ENCODE measurements at regions not wholly inside any gene's neighbourhood (a gene's known extent, or its start where the extent isn't known, plus 50 kb on each side); places are given as distances from the start of the nearest gene placed in this dataset.

DNA sequence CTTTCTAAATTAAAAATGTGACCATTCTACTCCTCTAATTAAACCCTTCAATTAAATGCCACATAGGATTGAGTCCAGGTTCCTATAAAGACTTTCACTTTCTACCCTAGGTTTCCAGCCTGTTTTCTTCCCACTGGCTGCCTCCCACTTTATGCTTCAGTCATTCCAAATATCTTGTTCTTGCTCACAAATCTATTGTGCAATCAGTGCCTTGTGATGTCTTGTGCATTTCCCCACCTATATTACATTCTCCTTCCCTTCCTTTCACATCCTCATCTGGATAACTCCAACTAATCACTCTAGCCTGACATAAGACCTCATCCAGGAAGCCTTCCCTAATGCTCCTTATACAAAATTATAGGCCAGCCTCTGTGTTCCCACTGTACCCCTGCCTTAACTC, 281.7 kb upstream of the LRATD1 start:
- no peak overlapping the region for H3K4me3 ChIP-seq
- H3K9me3 ChIP-seq, result no peaks in the 10 kb centered on the region
- no peaks in the 10 kb centered on the region for H3K36me3 ChIP-seq
- no peaks in the 10 kb centered on the region for H3K4me1 ChIP-seq
- no peak overlapping the region for H3K27ac ChIP-seq
- H3K27me3 ChIP-seq, result no peaks in the 10 kb centered on the region
- DNase-seq (ENCODE audit: low spot score in 2 of 2), result no peak
- TF ChIP-seq, protein P1, sequence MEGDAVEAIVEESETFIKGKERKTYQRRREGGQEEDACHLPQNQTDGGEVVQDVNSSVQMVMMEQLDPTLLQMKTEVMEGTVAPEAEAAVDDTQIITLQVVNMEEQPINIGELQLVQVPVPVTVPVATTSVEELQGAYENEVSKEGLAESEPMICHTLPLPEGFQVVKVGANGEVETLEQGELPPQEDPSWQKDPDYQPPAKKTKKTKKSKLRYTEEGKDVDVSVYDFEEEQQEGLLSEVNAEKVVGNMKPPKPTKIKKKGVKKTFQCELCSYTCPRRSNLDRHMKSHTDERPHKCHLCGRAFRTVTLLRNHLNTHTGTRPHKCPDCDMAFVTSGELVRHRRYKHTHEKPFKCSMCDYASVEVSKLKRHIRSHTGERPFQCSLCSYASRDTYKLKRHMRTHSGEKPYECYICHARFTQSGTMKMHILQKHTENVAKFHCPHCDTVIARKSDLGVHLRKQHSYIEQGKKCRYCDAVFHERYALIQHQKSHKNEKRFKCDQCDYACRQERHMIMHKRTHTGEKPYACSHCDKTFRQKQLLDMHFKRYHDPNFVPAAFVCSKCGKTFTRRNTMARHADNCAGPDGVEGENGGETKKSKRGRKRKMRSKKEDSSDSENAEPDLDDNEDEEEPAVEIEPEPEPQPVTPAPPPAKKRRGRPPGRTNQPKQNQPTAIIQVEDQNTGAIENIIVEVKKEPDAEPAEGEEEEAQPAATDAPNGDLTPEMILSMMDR (IDR thresholded peaks at IDR 0.05), result no peak
- TF ChIP-seq POLR2A (IDR thresholded peaks at IDR 0.05) (no peak), EP300 (IDR thresholded peaks at IDR 0.05) (no peak), POLR2AphosphoS5 (IDR thresholded peaks at IDR 0.05) (no peak)

DNA sequence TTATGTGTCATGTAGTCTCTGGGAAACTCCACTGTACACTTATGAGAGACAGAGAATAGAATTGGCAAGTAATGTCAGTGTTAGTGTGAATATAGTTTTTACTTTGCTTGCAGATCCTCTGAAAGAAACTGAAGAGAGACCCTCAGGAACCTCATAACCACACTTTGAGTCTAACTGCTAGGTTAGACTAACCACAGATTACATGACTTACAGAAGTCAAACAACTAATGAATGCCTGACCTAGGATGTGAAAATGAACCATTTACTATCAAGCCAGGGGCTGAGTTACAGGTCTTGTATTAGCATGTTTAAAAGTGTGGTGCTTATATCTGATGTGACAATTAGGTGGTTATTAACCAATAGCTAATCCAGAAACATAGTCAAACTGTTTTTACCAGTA, 280.4 kb upstream of the LRATD1 start:
- no peak for DNase-seq (ENCODE audit: low spot score in 2 of 2)
- Histone ChIP-seq H3K27me3 (no peaks in the 10 kb centered on the region), H3K9me3 (no peaks in the 10 kb centered on the region), H3K4me3 (no peak overlapping the region), H3K4me1 (no peaks in the 10 kb centered on the region), H3K36me3 (no peaks in the 10 kb centered on the region), H3K27ac (no peak overlapping the region)
- TF ChIP-seq, protein P1 (IDR thresholded peaks at IDR 0.05), result no peak
- TF ChIP-seq POLR2A (IDR thresholded peaks at IDR 0.05) (no peak), EP300 (IDR thresholded peaks at IDR 0.05) (no peak), POLR2AphosphoS5 (IDR thresholded peaks at IDR 0.05) (no peak)

DNA sequence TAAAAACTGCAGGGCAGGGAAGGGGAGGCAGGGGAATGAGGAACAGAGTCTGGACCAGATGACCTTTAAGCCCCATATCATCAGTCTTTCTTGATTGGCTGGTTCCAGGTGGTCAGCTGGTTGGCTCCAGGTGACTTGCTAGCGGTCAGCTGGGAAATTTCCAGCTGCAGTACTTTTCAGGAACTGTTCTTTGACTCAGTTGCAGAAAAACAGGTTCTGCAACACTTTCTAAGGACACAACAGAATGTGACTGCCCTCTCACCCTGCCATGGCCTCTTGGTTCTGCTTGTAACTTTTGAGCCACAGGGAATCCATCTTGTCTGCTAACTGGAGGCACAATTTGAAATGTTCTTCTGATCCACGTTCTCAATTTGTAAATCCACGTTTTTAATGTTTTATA, 278.3 kb upstream of the LRATD1 start:
- H3K27ac ChIP-seq, result no peak overlapping the region
- no peaks in the 10 kb centered on the region for H3K4me1 ChIP-seq
- no peak for DNase-seq (ENCODE audit: low spot score in 2 of 2)
- WGBS, result 61% methylated on average over 3 of the region's 3 CpGs
- H3K9me3 ChIP-seq, result no peaks in the 10 kb centered on the region
- no peaks in the 10 kb centered on the region for H3K27me3 ChIP-seq
- no peak overlapping the region for H3K4me3 ChIP-seq
- no peaks in the 10 kb centered on the region for H3K36me3 ChIP-seq
- no peak for TF ChIP-seq POLR2A (IDR thresholded peaks at IDR 0.05)
- TF ChIP-seq, protein P1 (IDR thresholded peaks at IDR 0.05), result no peak
- no peak for TF ChIP-seq EP300 (IDR thresholded peaks at IDR 0.05)
- no peak for TF ChIP-seq POLR2AphosphoS5 (IDR thresholded peaks at IDR 0.05)

- H3K9me3 ChIP-seq, result no peaks in the 10 kb centered on the region
- no peak for TF ChIP-seq EP300 (IDR thresholded peaks at IDR 0.05)
- TF ChIP-seq, protein P1 (IDR thresholded peaks at IDR 0.05), result no peak
- no peak for TF ChIP-seq POLR2AphosphoS5 (IDR thresholded peaks at IDR 0.05)
- WGBS, result 92% methylated on average over 2 of the region's 2 CpGs
- no peaks in the 10 kb centered on the region for H3K4me1 ChIP-seq
- H3K4me3 ChIP-seq, result no peak overlapping the region
- no peak overlapping the region for H3K27ac ChIP-seq
- no peaks in the 10 kb centered on the region for H3K27me3 ChIP-seq
- DNase-seq (ENCODE audit: low spot score in 2 of 2), result no peak
- H3K36me3 ChIP-seq, result no peaks in the 10 kb centered on the region
These were observed 277.4 kb upstream of the LRATD1 start for GRCh38 chr2:14355102-14355501.

DNA sequence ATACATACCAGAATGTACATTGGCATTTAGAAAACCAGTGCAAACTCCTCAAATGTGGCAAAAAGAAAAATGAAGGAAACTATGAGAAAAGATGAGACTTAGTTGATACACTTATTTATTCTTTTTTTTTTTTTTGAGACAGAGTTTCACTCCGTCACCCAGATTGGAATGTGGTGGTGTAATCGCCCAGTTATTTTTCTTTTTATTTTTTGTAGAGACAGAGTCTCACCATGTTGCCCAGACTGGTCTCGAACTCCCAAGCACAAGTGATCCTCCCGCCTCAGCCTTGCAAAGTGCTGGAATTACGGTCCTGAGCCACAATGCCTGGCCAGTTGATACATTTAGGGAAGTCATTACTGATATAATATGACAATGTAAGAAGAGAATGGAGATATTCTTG, 274.2 kb upstream of the LRATD1 start:
- H3K4me1 ChIP-seq, result no peaks in the 10 kb centered on the region
- no peak overlapping the region for H3K27ac ChIP-seq
- WGBS, result 71% methylated on average over 5 of the region's 5 CpGs
- TF ChIP-seq POLR2AphosphoS5 (IDR thresholded peaks at IDR 0.05) (no peak), POLR2A (IDR thresholded peaks at IDR 0.05) (no peak), EP300 (IDR thresholded peaks at IDR 0.05) (no peak)
- TF ChIP-seq, protein P1 (IDR thresholded peaks at IDR 0.05), result no peak
- no peak for DNase-seq (ENCODE audit: low spot score in 2 of 2)
- H3K27me3 ChIP-seq, result no peaks in the 10 kb centered on the region
- no peaks in the 10 kb centered on the region for H3K36me3 ChIP-seq
- no peak overlapping the region for H3K4me3 ChIP-seq
- H3K9me3 ChIP-seq, result no peaks in the 10 kb centered on the region

Measured in suprapubic skin (tissue), 4 donors.